DMS 273 (cell line): ENCODE measurements at regions not wholly inside any gene's neighbourhood (a gene's known extent, or its start where the extent isn't known, plus 50 kb on each side); places are given as distances from the start of the nearest gene placed in this dataset.
A peak's percentile ranks its signal among the peaks of the same experiment; 100 is the strongest.

Experiments used
- DNase-seq: peaks from one replicate; lab custom pipeline; 2025; ENCODE audit not compliant: unreplicated experiment; lab: John Stamatoyannopoulos, UW

DNA sequence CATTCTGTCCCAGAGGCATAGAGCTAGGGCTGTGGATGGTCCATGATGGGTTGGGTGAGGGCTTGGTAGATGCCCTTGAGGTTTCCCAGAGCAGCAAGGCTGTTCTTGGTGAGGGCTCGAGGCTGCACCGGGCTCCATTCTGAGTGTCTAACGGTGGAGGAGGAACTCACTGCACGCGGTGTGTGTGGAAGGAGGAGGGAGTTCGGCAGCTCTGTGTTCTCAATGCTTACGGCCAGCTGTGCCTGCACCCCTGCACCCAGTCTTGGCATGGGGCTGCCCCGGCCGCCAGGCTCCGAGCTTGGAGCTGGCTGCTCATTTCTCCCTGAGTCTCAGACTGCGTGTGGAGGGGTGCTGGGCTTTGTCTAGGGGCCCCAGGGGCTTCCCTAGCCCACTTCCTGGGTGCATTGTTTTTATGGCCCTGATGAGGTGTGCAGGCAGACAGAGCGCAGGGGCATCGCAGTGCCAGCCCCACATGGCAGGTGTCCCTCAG lies 1247.1 kb downstream of the BRD1 start:
- DNase-seq = no peak

DNA sequence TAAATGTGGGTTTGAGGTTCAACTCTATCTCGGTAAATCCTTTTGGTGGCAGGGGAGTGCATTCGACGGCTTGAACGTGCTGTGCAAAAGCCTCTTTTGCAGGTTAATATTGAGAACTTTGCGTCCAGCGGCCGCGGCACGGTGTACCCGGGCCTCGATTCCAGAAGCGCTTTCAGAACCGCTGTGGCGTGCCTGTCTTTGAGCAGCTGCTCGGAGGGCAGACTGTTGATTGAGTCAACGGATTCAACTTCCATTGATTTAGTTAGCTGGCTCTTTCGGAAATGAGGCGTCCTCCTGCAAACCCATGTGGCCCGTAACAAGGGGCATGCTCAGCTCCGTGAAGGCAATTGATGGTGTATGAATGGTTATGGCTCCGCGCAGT lies 1247.8 kb downstream of the BRD1 start:
- DNase-seq = no peak

DNA sequence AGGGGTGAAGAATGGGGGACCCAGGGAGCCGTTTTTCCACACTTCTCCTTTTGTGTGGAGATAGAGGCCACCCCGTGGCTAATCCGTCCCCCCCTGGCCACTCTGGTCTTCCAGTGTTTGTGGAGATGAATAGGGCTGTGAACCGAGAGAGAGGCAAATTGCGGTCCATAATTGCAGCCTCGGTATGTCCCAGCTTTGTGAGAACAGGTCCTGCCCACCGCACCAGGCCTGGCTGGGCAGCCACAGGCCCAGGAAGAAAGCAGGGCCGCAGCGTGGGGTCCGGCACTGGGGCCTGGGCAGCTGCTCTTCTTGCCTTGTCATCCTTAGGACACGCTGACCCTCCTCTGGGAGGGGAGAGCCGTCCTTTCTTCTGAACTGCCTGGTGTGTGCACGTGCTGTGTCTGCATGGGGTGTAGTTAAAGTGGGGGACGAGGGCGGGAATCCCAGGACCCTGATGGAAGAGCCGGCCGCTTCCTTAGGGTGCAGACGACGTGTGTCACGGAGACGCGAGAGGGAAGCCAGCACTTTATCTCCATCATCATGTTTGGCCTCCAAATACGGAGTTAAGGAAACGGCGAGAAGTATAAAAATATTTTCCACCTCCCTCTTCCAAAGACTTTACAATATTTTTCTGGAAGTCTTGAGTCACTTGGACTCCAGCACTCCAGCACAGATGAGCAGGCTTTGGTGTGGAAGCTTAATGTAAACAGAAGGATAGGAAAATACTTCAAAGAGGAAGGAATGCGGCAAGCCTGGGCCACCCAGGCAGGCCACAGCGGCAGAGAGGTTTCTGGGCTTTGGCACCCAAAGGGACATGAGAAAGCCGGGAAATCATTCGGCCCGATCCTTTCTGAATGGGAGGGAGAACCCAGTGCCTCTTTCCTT lies 1248.4 kb downstream of the BRD1 start:
- DNase-seq = no peak

DNA sequence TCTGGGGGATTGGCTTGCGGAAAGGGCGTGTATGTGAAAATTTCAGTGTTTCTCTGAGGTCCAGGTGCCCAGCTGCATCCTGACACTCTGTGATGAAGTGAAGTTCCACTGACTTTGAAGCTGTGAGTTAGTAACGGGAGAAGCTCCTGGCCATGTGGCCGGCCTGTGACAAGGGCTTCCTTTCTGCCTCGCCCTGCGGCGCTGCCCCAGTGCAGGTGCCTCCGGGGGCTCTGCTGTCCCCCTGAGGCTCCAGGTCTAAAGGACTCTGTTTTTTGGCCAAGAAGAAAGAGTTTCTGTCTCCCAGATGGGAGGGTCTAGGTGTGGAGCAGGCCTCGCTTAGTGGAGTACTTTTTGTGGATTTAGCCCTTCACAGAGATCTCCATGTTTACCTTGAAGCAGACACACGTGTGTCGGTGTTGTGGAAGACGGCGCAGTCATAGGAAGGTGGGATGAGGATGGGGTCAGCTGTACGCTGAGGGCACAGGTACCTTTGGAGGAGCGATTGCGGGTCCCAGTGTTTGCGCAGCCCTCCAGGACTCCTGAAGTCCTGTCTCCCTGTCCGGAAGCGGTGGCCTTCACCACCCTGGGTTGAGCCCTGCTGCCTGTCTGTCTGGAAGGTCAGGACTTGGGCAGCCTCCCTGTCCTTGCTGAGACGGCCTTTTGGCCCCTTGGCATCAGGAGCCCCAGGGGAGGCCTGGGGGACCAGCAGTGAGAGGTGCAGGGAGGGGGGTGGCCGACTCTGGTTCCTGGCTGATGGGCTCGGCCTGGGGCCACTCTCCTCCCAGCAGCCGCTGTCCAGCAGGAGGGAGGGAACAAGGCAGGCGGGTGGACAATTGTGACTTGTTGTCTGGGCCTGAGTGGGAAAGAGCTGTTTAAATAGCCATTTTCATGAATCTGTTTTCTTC lies 1249.3 kb downstream of the BRD1 start:
- no peak for DNase-seq

DNA sequence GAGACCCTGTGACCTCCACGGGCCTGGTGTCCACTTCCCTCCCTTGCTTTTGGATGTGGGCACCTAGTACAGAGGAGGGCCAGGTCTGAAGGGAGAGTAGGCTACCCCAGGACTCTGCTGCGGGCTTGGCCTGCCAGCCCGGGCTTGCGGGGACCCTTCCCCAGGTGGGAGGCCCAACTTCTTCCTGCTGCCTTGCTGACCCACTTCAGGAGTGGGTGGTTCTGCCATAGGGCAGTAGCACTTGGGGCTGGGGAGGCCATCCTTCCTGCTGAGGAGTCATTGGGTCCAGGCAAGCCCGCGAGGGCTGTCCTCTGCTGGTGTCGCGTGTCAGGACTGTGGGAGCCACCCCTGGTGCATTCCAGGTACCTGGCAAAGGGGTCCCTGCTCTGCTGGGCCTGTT lies 1250.0 kb downstream of the BRD1 start:
- no peak for DNase-seq

DNA sequence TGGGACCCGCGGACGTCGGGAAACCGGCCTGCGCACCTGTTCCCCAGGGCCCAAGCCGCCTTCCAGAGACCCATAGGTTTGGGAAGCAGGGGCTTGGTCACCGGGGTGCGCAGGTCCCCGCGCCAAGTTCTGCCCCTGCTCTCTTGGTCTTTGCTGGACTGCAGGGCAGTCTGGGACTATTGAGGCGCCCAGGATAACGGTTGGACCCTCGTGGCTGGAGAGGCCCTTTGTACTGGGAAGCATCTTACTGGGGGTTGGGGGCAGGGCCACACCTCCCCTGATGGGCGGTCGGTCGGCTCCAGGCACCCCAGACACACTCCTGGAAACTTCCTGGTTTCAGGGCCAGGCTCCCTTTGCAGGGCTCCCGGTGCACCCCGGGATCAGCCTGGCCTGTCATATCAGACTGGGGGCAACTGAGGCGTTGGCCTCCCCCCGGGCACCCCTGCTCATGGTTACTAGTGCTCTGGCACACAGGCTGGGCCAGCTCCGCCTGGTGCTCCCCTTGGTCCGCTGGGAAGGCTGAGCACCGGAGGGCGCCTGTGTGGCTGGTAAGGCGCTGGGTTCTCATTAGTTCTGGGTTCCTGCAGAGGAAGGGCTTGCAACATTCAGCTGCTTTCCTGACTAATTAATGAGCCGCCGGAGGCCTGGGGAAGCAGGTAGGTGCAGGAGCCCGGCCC lies 1250.5 kb downstream of the BRD1 start:
- DNase-seq = peak; percentile 36

DNA sequence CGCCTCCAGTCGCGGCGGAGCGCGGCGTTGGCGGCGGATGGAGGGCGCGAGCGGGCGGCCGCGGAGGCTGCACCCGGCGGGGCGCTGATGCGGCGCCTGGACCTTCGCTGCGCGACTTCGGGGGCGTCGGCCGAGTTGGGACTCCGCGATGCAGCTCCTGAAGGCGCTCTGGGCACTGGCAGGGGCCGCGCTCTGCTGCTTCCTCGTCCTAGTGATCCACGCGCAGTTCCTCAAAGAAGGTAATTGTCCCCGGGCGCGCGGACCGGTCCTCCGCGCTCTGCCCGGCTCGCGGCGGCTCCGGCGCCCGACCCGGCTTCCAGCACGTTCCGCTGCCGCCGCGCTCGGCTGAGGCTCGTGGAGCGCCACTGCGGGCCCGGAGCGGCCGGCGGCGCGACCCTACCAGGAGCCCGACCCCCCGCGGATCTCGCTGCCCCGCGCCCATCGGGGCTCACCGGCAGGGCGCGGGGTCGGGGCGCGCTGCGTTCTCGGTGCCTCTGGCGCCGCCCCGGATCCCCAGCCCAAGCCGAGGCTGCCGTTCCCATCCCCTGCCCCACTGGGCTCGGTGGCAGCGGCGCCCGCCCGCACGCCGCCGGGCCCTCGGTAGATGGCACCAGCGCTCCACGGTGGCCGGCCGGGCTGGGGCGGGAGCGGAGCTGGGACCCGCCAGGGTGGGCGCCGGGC lies 1251.2 kb downstream of the BRD1 start:
- DNase-seq = peak; percentile 70

DNA sequence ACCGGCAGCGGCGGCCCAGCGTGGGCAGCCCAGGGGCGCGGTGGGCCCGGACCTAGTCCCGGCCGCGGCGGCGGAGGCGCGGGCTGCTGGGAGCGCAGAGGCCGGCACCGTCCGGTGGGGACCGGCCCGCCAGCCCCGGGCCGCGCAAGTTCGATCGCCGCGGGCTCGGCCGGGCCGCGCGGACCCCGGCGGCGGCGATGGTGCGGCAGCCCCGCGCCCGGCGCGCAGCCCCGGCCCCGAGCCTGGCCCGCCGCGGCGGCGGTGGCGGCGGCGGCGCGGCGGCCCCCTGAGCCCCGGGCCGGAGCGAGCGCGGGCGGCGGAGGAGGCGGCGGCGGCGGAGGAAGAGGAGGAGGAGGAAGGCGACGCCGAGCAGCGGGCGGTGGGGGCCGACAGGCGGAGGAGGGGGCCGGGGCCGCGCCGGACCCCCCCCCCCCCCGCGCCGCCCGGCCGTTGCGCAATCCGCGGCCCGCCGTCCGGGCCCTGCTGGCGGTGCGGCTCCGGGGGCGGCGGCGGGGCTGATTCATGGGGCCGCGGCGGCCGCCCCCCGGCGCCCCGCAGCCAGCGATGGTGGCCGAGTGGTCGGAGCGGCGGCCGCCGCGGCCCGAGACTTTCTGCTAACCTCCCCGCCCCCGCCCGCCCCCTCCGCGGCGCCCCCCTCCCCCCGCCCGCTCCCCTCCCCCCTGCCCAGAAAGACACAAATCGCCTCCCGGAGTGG lies 1251.9 kb downstream of the BRD1 start:
- peak; percentile 41 for DNase-seq

DNA sequence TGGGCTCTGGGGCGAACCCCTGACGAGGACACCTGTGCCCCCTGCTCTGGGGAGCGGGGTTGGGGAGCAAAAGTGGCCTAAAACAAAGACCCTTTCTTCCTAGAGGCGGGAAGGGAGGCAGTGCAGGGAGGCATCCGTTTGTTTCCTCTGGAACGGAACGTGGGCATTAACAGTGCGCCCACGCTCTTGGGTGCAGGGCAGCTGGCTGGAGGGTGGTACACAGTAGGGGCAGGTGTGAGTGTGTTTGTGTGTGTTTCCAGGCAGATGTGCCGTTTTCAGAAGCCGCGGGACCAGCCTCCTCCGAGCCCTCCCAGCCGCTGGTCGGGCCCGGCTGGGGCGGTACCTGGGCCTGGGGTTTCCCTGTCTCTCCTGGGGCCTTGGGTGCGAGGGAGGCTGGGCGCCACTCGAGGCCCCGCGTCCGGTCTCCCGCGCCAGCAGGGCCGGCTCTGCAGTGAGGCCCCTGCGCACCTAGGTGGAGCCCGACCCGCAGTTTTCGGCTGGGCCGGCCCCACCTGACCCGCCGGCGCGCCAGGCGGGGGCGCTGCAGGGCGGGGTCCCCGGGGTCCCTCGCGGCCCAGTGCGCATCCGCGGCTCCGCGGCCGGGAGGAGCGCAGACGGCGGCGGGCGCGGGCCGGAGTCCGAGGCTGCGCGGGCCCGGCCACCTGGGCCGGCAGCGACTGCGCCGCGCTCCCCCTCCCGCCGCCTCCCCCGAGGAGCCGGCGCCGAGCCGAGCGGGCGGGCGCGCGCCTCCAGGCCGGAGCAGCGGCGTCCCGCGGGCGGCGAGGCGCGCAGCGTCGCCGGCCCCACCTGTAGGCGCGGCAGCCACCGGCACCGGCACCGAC lies 1252.7 kb downstream of the BRD1 start:
- DNase-seq = peak; percentile 89

DNA sequence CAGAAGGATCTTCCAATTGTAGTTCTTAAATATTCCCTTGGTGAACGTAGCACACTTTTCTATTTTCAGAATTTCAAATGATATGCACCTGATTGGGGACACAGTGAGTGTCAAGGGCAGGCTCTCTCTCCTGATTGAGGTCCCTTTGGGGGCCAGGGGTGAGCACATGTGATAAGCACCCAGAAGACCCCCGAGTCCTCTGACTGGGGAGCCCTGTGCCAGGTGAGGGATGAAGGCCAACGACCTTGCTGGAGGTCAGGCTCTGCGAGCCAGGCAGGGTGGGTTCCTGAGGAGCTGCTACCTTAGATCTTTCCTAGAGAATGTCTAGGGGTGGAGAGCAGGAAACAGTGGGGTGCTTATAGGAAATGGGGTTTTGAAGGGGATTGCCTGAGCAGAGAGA lies 1253.9 kb downstream of the BRD1 start:
- no peak for DNase-seq

DNA sequence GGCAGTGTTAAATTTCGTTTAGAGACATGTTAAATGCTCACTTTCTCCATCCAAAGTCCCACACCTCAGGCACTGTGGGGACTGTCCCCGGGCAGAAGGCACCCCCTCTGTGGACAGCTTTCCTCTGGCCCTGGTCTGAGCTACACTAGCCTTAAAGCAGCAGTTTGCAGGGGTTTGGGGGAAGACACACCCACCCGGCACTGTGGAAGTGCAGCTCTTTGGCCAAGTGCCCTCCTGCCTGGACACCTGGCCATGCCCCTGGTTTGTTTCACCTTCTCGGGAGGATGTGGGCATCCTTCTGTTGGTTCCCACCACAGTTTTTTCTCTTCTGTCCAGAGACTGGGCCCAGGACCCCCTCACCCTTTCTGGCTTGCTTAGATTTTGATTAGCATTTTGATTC lies 1254.7 kb downstream of the BRD1 start:
- no peak for DNase-seq

DNA sequence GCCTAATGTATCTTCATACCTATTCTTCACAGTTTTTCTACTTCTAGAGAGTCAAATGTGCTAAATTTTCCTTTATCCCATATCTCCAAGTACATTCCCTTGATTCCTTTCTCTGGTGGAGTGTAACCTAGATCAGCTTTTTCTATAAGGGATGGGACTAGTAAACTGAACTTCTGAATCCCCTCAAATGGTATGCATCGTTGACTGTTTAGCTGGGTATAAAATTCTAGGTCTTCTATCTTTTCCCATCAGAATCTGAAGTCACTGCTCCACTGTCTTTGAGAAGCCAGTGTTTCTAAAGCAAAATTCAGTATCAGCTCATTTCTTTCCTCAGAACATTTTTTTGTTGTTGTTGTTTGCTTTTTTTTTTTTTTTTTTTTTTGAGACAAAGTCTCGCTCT lies 1256.8 kb downstream of the BRD1 start:
- no peak for DNase-seq

DNA sequence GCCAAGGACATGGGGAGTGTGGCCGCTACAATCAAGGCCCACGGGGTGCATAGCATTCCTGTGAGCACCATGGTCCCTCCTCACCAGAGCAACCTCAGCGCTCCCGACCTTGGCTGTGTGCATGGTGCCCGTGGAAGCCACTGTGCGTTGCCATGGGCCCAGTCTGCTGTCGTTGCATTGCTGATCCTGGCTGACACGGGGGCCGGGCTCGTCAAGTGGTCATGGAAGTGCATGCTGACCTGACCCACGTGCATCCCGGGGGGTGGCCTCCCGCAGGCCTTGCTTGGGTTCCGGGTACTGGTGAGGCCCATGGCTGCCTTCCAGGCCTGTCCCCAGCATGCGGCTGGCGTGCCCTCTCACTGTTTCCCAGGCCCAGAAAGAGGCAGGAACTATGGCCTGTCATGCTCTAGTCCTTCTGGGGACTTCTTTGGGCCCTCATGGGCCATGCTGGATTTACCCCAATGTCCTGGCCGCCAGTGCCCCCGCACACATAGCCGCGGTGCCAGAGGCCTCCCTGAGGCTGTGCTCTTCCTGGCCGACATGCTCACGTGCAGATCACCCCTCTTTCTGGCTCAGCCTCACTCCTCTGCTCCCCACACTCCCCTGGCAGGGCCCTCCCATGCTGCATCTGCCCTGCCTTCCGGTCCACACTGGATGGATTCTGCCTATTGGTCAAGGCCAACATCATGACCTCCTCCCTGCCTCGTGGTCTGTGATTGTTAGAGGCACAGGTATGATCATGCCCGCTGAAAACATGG lies 1258.0 kb downstream of the BRD1 start:
- DNase-seq = no peak

DNA sequence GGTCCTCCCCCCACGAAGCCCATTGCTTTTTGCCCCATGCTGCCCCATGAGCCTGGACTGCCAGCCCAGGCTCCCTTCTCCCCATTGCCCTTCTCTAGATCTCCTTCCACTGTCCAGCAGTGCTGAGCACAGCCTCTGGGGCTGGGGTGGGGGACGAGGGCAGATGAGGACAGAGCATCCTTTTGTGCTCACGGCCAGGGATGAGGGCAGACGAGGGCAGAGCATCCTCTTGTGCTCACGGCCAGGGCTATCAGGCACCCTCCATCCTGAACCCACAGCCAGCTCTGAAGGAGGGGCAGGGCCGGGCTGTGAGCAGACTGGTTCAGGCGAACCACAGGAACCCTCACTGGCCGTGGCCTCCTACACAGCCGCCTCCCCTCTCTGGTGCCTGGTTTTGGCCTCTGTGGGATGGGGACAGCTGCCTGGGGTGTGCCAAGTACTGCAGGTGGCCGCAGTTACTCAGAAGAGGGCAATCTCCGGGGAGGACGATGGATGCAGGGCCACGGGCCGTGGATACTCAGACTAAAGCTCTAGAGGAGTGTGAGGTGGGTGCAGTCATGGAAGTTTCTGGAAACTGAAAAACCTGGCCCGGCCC lies 1258.8 kb downstream of the BRD1 start:
- no peak for DNase-seq

DNA sequence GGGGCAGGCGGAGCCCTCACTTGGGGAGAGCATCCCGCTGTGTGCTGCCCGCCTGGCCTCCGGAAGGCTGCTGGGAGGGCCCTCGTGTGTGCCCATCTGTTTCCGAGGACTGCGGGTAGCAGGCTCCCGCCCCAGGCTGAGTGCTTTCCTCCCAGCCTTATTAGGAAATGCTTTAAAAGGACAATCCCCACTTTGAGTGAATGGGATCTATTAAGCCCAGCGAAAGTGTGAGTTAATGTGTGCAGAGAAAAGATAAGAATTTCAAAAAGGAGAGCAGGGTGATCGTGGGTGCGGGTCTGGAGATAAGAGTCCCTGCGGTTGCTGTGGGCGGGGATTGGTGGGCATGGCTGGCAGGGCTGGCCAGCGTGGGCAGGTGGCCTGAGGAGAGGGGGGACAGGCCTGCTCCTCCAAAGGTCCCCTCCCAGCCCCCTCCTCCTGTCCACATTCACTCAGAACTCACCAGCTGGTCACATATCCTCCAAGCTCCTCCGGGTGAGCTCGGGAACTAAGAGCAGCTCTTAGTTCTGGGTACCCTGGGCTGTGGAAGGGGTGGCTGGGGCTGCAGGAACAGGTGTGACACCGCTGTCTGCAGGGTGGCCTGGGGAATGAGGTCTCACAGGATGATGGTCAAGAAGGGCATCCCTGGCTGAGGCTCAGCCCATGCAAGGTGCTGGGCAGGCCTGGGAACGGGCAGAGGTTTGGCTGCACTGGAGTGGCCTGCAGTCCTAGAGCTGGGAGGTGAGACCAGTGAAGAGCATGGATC lies 1260.3 kb downstream of the BRD1 start:
- peak; percentile 77 for DNase-seq

DNA sequence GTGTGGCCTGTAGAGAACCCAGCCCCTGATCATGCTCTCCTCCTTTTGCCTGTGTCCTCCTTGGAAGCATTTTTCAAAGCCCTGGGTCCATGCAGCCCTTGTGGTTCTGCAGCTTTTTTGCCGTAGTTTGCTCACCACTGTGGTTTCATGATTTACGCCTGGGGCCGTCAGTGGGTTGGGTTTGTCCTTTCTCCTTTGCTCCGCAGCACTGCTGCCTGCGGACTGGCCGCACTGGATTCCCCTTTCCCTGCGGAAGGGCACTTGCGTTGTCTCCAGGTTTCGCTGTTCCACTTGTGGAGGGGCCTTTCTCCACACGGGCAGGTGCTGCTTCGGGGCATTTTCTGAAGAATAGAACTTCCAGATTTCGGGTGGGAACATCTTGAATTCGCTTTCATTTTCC lies 1260.9 kb downstream of the BRD1 start:
- no peak for DNase-seq

DNA sequence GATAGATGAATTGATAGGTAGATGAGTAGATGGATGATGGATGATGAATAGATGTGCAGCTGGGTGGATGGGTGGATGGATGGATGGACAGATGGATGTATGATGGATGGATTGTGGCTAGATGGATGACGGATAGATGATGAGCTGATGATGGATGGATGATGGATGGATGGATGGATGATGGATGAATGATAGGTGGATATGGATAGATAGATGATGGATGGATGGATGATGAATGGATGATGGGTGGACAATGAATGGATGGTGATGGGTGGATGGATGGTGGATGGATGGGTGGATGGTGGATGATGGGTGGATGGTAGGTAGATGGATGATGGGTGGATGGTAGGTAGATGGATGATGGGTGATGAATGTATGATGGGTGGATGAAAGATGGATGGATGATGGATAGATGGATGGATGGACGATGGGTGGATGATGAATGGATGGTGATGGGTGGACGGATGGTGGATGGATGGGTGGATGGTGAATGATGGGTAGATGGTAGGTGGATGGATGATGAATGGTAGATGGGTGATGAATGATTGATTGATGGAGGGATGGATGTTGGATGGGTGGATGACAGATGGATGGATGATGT lies 1261.7 kb downstream of the BRD1 start:
- DNase-seq = no peak
